NCI-H2107 (cell line): ENCODE measurements at regions not wholly inside any gene's neighbourhood (a gene's known extent, or its start where the extent isn't known, plus 50 kb on each side); places are given as distances from the start of the nearest gene placed in this dataset.
"Not testable (repeated sequence)": the region's sequence is repeated elsewhere in the genome, so short reads cannot be mapped to it uniquely, and the experiment has no call there.

Experiments used
- DNase-seq: peaks from one replicate; lab custom pipeline; 2025; lab: John Stamatoyannopoulos, UW

GRCh38 chr15:62365795-62366442 lies 200.8 kb upstream of the C2CD4B start:
- DNase-seq: peak; percentile 3

- no peak for DNase-seq
These were observed 204.4 kb upstream of the C2CD4B start for GRCh38 chr15:62369454-62369853.

- DNase-seq: not testable (repeated sequence)
These were observed 206.6 kb upstream of the C2CD4B start for GRCh38 chr15:62371683-62372082.

- DNase-seq: no peak
These were observed 212.8 kb upstream of the C2CD4B start for GRCh38 chr15:62377736-62378480.

GRCh38 chr15:62378772-62379498 lies 213.8 kb upstream of the C2CD4B start:
- DNase-seq: no peak

- no peak for DNase-seq
These were observed 214.9 kb upstream of the C2CD4B start for GRCh38 chr15:62380011-62380410.

GRCh38 chr15:62382046-62382445 lies 217.0 kb upstream of the C2CD4B start:
- DNase-seq: no peak

GRCh38 chr15:62389885-62390790 lies 225.1 kb upstream of the C2CD4B start, which contains the start of gene TLN2:
TSS of gene TLN2 (plus strand) at chr15:62390550.
- peak; percentile 24 for DNase-seq

- no peak for DNase-seq
These were observed 225.9 kb upstream of the C2CD4B start for GRCh38 chr15:62390791-62391640.

- no peak for DNase-seq
These were observed 226.7 kb upstream of the C2CD4B start for GRCh38 chr15:62391641-62392262.

GRCh38 chr15:62392376-62392775 lies 227.3 kb upstream of the C2CD4B start:
- no peak for DNase-seq

GRCh38 chr15:62393196-62393595 lies 228.1 kb upstream of the C2CD4B start:
- no peak for DNase-seq

- no peak for DNase-seq
These were observed 229.0 kb upstream of the C2CD4B start for GRCh38 chr15:62394079-62394478.

- no peak for DNase-seq
These were observed 235.7 kb upstream of the C2CD4B start for GRCh38 chr15:62400778-62401177.

GRCh38 chr15:62402687-62403086 lies 237.6 kb upstream of the C2CD4B start:
- DNase-seq: no peak

GRCh38 chr15:62403164-62403809 lies 238.2 kb upstream of the C2CD4B start:
- DNase-seq: no peak

GRCh38 chr15:62404194-62404985 lies 239.3 kb upstream of the C2CD4B start:
- DNase-seq: no peak

- DNase-seq: no peak
These were observed 241.3 kb upstream of the C2CD4B start for GRCh38 chr15:62406305-62406891.

- DNase-seq: no peak
These were observed 242.1 kb upstream of the C2CD4B start for GRCh38 chr15:62407216-62407615.
